NCI-H345 (cell line): ENCODE measurements at regions not wholly inside any gene's neighbourhood (a gene's known extent, or its start where the extent isn't known, plus 50 kb on each side); places are given as distances from the start of the nearest gene placed in this dataset.

Experiments
- DNase-seq: peaks from one replicate; lab custom pipeline; 2025; lab: John Stamatoyannopoulos, UW

DNA sequence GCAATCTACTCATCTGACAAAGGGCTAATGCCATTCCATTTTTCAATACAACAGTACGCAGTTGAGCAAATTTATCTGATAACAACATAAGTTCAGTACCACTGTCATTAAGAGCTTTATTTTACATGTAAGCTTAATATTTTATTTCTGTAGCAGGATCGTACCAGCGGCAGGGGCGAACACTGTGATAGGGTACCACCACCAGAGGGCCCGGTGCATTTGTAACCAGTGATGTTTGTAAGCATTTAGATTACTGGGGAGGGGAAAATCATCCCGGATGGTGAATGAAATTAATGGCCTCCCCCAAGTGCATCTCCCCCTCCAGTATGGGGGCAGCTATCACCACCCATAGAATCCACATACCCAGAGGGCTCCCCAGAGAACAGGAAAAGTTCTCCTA lies 179.0 kb downstream of the ADGRA3 start:
- DNase-seq = no peak

DNA sequence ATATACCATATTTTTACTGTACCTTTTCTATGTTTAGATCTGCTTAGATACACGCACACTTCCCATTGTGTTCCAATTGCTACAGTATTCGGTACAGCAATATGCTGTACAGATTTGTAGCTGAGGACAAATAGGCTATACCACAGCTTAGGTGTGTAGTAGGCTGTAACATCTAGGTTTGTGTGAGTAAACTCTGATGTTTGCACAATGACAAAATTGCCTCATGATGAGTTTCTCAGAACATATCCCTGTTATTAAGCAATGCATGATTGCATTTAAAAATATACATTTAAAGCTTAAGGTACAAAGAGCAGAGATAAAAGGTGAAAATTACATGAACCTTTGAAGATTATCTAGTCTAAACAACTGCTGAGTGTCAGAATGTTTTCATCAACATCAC lies 181.7 kb downstream of the ADGRA3 start:
- DNase-seq = no peak

DNA sequence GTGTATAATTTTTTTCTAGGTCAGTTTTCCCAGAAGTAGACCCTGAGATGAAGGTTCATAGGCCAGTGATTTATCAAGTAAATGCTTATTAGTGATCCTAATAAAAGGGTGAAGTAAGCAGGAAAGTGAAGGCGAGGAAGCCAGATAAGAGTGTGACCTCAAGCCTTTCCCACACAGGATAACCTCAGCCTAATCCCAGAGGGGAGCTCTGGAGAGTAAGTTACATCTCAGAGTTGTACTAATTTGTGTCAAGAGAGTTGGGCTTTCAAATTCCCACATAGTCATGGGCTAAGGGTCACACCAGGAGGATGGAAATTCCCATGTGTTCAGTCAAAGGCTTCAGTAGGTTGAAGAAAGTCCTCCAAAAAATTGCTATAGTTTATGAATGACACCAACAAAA lies 191.4 kb downstream of the ADGRA3 start:
- no peak for DNase-seq

DNA sequence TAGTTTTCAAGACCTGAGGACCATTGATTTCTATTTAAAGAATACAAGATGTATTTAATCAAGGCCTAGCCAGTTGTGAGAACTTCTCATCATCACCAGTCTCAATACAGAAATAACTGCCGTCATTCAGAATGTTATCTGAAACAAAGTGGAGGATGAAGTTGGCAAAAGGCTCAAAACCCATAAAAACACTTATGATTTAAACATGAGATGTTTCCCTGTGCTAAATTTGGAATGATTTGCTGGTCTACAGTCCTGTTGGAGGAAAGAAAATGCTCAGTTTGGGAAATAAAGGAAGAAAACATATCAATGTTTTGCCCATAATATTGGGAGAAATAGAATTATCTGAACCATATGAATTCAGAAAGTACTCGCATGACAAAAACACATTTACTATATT lies 192.2 kb downstream of the ADGRA3 start:
- DNase-seq = no peak

DNA sequence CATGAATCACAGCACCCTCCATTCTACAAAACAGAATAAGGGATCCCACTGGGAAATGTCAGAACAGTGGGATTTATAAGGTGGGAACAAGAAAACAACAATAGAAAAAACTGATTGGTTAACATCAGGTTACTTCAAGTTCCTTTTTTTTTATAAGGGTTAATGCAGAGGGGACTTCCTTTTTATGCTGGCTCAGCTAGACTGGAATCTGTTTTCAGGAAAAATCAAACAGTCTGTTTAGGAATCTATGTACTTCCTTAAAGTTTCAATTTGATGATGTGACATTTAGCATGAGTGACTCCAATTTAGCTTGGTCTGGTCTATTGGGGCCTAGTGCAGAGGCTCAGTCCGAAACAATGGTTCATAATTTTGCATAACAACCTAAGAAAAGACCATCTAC lies 192.9 kb downstream of the ADGRA3 start:
- DNase-seq = no peak

DNA sequence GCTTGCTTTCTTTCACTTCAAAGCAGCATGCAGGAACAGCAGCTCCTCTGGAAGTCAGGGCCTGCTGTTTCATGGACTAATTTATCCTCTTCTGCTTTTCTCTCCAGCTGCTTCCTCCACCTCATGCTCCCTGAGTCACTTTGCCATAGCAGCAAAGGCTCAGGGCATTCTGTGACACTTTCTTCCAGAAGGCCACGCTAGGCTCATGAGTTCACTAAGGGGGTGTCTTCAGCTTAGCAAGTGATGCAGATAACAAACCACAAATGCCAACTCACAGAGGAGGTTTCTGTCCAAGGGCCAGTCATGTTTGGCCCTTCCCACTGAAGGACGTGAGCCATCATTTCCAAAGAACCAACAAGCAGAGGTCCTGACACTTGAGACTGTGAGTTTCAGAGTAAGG lies 200.2 kb downstream of the ADGRA3 start:
- no peak for DNase-seq

DNA sequence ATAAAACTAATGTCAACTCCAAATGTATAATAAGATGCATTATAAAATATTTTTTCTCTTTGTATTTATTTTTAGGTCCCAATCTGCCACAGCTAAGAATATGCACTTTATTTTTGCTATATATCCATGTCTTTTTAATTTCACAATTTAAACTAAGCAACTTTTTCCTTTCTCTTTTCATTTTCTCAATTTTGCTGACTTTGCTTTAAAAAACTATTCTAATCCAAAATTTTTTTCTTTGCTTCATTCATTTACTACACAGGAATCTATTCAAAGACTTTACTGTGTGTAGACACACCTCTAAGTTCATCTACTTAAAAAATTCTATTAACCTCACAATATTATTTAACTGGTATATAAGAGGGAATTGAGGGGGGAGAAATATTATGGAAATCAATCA lies 201.9 kb downstream of the ADGRA3 start:
- no peak for DNase-seq

DNA sequence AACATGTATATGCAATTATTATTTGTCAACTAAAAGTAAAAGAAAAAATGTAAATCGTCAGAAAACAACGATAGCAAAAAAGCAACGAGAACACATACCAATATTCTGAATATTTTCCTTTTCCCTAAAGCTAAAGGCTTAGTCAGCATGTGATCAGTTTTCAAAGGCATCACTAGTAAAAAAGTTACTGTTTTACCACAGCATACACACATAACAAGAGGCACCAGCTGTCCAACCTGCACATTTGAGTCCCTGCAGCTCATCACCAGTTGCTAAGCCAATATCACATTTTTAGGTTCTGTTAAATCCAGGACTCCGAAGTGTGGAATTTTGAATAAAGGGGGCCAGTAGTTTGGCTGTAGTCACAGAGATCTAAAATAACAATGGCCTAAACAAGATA lies 203.8 kb downstream of the ADGRA3 start:
- DNase-seq = no peak

DNA sequence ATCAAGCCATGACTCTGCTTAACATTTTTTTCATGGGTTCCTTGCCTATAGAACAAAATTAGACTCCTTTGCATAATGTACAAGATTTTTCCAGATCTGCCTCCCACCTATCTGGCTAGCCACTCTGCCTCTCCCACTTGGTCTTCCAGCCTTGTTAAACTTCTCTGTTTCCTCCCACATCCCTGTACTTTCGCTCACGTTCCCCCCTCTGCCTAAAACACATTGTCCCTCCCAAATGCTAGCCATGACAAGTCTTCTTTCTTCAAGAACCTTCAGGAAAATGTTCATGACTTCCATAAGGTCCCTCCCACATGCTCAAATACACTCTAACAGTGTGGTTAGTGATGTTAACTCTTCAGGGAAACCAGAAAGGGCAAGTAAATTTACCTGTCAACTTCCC lies 214.6 kb downstream of the ADGRA3 start:
- no peak for DNase-seq

DNA sequence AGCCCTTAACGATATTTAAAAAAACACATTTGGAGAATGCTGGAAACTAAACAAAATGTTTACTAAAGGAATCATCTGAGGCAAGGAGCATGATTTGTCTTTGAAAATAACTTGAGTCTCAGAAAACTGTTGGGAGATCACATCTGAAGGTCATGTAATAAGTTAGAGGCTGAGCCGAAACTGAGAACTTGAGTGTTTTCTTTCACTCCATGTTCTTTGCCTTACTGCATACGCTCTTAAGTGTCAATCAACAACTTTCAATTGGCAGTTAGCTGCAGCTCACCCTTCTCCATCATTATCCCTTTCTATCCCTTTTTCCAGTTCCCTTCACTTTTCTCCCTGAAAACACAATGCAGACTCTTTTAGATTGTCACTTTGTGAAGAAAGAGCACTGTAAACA lies 216.2 kb downstream of the ADGRA3 start:
- peak; percentile 70 for DNase-seq

DNA sequence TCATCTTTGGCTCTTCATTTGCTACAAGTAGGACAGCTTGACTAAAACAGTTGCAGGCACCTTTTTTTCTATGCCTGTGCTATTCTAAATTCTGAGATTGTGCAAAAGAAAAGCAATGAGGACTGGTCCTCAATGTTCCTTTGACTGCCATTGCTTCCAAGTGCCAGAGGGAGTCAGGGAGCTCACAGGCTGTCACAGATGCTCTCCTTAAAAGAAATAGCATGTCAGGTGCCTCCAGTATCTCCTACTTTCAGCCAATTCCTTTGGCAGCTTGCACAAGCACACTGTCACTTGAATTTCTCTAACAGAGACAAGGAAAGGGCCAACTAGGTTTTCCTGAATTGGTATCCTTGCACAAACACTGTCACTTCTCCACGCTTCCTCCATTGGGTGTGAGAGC lies 228.2 kb downstream of the ADGRA3 start:
- DNase-seq = no peak

DNA sequence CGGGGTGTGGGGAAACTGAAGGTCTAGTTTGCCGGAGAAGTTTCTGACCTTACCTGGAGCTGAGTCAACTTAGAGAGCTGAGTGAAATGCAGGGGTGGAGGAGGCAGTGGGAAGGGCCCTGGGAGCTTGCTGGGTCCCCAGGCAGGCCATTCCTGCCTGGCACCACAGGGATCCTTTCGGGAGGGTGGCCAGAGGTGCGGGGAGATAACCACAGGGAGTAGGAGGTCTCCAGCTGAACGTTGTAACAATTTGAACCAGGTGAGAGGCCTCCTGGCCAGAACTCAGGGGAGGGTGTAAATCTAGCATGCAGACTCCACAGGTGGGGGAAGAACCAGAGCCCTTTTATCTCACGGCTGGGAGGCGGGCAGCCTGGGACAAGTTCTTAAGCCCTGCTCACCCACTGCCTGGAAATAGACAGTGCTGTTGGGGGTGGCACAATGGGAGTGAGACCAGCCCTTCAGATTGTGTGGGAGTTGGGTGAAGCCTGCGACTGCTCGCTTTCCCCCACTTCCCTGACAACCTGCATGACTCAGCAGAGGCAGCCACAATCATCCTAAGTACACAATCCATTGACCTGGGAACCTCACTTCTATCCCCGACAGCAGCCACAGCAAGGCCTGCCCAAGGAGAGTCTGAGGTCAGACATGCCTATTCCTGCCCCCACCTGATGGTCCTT lies 247.4 kb downstream of the ADGRA3 start:
- DNase-seq = peak; percentile 85

DNA sequence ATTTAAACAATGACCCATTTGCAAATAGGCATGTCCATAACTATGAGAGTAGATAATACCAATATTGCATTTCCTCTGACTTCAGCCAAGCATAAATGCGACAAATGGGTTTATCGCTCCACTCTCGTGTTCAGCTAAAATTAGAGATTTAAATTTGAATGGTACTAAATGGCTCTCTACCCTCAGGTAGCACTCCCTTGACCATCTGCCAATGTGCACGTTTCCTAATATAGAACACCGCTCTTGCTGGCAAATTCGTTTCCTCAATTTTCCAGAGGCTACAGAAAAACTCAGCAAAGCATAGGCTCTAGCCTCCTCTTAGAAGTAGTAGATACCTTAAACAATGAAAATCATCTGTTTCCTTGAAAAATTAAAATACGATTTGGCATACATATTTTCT lies 251.6 kb downstream of the ADGRA3 start:
- peak; percentile 76 for DNase-seq

DNA sequence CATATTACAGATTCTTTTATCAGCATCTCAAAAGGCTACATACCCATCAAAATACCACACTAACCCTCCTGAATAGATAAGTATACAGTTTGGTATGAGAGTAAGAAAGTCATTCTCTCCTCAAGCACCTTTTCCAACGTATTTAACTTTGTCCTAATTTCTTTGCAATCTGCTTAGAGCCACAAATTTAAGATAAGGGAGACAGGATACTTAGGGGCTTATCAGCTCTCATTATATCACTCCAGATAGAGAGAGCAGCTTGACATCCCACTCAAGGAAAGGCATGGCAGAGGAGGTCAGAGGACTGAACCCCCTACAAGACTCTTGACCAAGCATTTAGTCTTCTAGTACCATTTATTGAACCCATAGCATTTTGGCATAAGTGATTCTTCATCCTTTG lies 262.4 kb downstream of the ADGRA3 start:
- no peak for DNase-seq

DNA sequence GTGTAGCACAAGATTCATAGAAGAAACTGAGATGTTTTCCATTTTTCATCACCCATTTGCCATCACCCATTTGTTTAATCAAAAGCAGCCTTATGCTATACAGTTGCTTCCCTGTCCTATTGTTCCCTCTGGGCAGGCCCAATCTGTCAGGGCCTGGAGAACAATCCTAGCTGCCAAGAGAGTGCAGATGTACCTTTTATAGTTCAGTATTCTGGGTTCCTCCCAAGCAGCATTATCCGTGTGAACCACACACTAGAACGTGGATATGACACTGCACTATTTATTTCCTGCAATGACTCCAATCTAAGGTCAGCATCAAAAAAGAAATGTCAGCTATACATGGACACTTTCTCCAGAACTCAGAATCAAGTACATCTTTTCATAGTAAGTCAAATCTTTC lies 269.0 kb downstream of the ADGRA3 start:
- DNase-seq = no peak

DNA sequence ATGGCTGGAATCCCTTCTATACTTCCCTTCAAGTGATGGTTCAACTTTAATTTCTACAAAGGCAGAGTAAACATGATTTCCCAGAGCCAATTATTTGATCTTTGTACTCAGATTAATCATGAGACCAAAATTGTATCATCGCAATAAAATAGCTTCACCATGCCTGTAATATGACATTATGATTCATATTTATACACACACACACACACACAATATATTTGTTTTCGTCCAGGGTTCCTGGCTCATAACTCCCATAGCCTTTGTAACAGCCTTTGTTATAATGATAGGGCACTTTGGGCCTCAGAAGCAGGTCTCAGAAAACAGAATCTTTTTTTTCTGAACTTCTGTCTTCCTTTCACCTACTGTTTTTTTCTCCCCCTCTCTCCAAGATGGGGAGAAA lies 270.6 kb downstream of the ADGRA3 start:
- DNase-seq = no peak

DNA sequence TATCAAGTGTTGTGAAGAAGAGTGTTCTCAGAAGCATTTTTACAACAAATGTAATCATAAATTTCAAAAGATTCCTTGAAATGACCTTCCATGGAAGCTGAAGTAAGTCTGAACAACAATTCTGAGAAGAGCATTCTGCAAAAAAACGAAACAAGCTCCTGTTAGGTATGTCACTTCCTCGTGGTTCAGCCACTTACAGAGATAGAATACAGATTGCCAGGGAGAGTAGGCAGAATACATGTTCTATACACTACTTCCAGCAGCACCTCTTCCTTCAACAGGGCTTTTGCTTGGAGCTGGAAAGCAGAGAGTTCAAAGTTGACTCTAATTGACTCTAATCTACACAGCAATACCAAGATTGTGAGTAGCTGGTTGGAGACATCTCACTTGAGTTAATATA lies 274.5 kb downstream of the ADGRA3 start:
- DNase-seq = no peak

DNA sequence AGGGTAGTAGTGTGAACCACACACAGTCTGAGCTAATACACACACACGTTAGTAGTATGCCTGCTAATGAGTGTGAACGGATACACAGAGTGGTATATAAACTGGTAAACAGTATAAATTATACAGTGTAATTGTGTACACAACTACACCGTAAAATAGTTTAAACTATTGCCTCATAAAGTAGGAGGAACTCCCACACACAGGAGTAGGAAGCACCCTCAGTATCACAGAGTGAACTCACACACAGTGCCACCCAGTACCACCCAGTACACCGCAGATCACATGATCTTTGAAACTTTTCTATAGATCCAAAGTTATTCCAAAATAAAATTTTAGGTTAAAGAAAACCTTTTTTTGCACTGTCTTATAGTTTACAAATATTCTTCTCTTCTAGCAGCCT lies 275.1 kb downstream of the ADGRA3 start:
- DNase-seq = no peak

DNA sequence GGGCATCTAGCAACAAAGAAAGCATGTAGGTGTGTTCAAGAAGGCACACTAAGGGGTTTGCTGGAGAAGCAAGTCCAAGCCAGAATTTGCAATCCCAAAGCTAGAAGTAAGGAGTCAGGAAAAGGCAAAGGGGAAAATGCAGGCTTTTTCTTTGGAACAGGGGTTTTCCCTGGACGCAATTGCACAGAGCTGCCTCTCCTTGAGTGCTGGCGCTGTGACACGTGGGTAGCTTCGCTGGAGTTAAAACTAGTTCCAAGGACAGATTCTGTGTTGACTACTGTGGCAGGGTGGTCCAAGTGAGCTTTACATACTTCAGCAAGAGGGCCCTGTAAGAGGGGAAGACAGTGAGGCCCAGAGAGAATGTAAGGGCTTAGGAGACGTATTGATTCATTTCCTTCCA lies 277.1 kb downstream of the ADGRA3 start:
- DNase-seq = peak; percentile 32

DNA sequence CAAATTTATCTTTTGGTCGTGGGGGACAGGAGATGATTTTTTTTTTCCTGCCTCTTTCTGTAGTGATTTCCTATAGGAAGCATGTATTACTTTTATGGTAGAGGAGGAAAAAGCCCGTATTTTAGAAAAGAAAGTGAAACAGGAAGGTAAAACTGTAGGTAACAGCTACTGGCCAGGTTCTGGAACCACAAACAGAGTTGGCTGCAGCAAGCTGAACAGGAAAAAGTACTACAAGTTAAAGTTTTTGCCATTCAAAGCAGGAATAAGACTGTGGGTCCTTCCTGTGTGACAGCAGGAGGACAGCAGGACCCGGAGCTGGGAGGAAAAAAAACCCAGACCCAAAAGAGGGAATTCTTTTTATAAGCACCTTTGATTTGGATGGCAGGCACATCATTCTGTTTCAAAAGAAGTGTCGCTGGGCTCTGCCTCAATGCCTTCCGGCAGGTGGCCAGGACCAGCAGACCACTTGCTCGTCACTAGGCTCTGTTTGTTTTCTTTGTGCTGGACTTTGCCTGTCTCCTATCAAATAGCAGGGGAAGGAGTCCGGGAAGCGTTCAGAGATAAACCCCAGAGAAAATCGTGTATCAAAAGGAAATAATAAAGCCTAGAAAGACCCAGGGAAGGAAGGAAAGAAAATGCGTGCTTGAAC lies 277.9 kb downstream of the ADGRA3 start:
- DNase-seq = peak; percentile 22

DNA sequence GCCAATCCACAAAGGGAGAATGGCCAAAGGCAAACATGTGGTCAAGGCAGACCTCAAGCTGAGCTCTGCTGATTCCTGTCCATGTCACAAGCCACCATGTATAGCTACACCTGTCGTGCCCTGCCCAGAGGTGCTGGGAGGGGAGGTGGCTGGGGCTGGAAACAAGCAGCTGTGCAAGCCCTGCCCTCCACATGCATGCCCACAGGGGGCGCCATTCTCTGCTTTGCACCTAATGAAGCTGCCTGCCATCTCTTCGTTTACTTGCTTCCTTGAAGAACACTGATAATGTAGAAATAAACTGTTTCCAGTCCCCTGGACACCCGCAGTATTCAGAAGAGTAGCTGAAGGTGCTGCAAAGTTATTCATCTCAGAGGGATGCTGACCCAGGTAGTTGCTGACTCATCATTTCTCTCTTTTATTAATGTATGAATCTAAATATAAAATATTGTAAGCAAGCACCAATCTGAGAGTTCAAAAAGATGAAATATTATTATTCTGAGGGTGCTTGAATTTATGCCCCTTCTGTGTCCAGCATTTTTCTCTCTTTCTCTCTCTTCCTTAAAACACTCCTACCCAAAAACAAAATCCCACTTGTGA lies 278.6 kb downstream of the ADGRA3 start:
- peak; percentile 19 for DNase-seq

DNA sequence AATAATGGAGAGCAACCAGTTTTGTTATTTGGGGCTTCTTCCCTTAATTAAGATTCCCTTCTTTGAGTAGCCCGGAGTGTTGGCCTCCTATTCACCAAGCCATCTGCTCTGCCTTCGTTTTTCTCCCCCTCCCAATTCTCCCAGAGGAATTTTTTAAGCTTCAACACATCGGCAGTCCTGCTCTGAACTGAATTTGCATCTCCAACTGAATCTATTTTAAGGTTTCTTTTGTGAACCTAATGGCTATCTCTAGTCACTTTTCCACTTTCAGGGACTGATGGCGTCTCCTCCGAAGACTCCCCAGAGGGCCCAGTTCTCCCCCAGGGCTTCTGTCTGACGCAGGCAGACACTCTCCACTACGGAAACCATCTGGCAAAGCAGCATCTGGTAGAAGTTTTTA lies 280.2 kb downstream of the ADGRA3 start:
- DNase-seq = no peak

DNA sequence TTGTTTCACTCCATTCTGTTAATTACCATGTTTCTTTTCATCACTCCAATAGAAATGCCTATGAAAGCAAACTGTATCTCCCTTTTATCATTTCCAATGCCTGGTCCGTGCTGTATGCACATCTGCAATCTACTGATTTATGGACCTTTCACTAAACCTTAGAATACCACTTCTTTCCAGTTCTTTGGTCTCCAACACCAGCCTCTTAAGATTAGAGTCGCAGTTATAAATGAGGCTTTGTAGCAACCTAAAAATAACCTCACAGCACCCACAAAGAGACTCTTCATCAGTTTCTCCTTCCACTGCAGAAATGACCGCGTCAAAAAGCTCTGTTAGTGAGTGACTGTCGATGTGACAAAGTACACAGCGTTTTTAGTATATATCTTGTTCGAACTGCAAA lies 282.6 kb downstream of the ADGRA3 start:
- DNase-seq = no peak

DNA sequence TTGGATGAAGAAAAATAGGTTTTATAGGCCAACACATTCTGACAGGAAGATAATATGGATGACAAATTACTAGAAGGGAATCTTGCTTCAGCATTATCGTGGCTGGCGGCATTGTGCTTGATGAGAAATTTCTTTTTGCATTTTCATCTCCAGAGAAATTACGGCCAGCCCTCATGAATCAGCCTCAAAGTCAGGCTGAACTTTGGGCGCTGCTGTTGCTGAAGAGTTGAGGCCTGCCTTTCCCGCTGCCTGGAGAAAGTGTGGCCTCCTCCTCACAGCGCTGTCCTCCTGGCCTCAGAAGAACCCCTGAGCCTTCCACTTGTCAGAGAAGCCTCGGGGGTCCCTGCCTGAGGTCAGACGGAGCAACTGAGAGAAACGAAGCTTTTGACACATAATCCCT lies 272.4 kb upstream of the KCNIP4 start:
- DNase-seq = no peak
